Body of pancreas (tissue), 4 donors: ENCODE measurements at regions not wholly inside any gene's neighbourhood (a gene's known extent, or its start where the extent isn't known, plus 50 kb on each side); places are given as distances from the start of the nearest gene placed in this dataset.

ENCODE experiments used
- ATAC-seq: fragments of 150-250 bp; one replicate; pipeline ENCODE4 v1.9.1; 2016
- DNase-seq, 4 donors: peaks; one replicate each; pipeline ENCODE4 v3.0.0-alpha.2; 2019
- H3K27ac ChIP-seq, 4 donors: fragments of 200-600 bp; sonication (generic); 1 replicate in 3 of 4; 2 replicates in 1 of 4; pipeline versions ENCODE4 v1.5.1 to v1.6.1; 2016 to 2019; ENCODE audit warnings: mild to moderate bottlenecking in 1 of 4, mixed read lengths in 1 of 4, moderate library complexity in 1 of 4
- H3K27me3 ChIP-seq, 2 donors: fragments of 200-600 bp; sonication (generic); one replicate each; pipeline ENCODE4 v1.6.0; 2016; ENCODE audit warnings: mild to moderate bottlenecking in 1 of 2
- H3K36me3 ChIP-seq, 2 donors: fragments of 200-600 bp; sonication (generic); replicated peaks in 1 of 2; 2 replicates each; pipeline ENCODE4 v1.5.1; 2016; ENCODE audit warnings: low read depth in 2 of 2; ENCODE audit not compliant: insufficient read depth in 1 of 2
- H3K4me1 ChIP-seq: fragments of 200-600 bp; sonication (generic); one replicate; pipeline ENCODE4 v1.6.0; 2016
- H3K4me3 ChIP-seq, 2 donors: fragments of 200-600 bp; sonication (generic); 1 replicate in 1 of 2; 2 replicates in 1 of 2; pipeline ENCODE4 v1.5.1; 2016 to 2019
- H3K9me3 ChIP-seq, 3 donors: fragments of 200-600 bp; sonication (generic); 1 replicate in 2 of 3; 2 replicates in 1 of 3; pipeline ENCODE4 v1.5.1; 2016
- CTCF ChIP-seq, 7 experiments: fragments of 450-650 bp in 4 of 7; fragments of 200-600 bp in 3 of 7; sonication (generic) in 3 of 7; IDR thresholded peaks; one replicate each; pipeline ENCODE4 v1.5.1; 2016 to 2019; ENCODE audit warnings: antibody characterized with exemption in 7 of 7
- POLR2A ChIP-seq, 3 donors: fragments of 450-650 bp; IDR thresholded peaks; one replicate each; pipeline ENCODE4 v1.6.1; 2016; ENCODE audit warnings: antibody characterized with exemption in 3 of 3, mild to moderate bottlenecking in 2 of 3
- WGBS, 2 donors: methylation state at CpG; one replicate each; pipeline ENCODE4 v1.1.5; 2017; 5-methylcytosine and 5-hydroxymethylcytosine counted together
- intact Hi-C: fragments of 100-400 bp; cut with DNase I; formaldehyde crosslinking; loops from one replicate; pipeline ENCODE4 v1.15.1; 2023

- DNase-seq, result no peak
- TF ChIP-seq POLR2A (IDR thresholded peaks at IDR 0.05) (no peak), CTCF (IDR thresholded peaks at IDR 0.05) (no peak)
- intact Hi-C loops, result no loop called here
- Histone ChIP-seq H3K4me3 (no peak overlapping the region), H3K36me3 (no peaks in the 10 kb centered on the region), H3K27me3 (no peaks in the 10 kb centered on the region), H3K4me1 (no peaks in the 10 kb centered on the region), H3K9me3 (no peaks in the 10 kb centered on the region), H3K27ac (no peak overlapping the region)
- WGBS, 2 donors, result 29 to 48% methylated on average over 4 of the region's 4 CpGs
- no peak for ATAC-seq
These were observed 120.3 kb upstream of the SLC6A11 start for GRCh38 chr3:10695595-10696285.

- TF ChIP-seq CTCF (IDR thresholded peaks at IDR 0.05) (no peak), POLR2A (IDR thresholded peaks at IDR 0.05) (no peak)
- H3K9me3 ChIP-seq, result no peaks in the 10 kb centered on the region
- no peaks in the 10 kb centered on the region for H3K4me1 ChIP-seq
- no peak overlapping the region for H3K27ac ChIP-seq
- H3K27me3 ChIP-seq, result peaks cover 0 to 3% of the 10 kb centered on the region in 2 donors
- intact Hi-C loops, result no loop called here
- no peaks in the 10 kb centered on the region for H3K36me3 ChIP-seq
- WGBS, 2 donors, result 31 to 46% methylated on average over 3 to 4 of the region's 4 CpGs
- DNase-seq, result no peak
- no peak overlapping the region for H3K4me3 ChIP-seq
- ATAC-seq, result no peak
These were observed 118.1 kb upstream of the SLC6A11 start for GRCh38 chr3:10697918-10698317.

DNA sequence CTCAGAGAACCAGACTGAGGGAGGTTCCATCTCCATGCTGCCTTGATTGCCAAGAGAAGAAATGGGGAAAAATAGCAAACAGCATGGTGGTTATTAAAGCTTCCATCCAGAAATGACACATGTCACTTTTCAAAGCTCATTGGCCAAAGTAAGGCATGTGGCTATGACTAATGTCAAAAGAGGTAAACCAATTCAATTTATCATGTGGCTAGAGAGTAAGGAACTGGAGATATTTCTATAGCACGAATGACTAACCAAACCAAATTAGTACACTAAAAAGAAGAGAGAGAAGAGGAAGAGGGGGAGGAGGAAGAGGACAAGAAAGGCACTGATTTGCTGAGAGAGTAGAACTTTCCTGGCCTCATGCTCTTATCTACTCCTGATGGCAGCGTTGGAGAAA, 115.2 kb upstream of the SLC6A11 start:
- Histone ChIP-seq H3K36me3 (no peaks in the 10 kb centered on the region), H3K9me3 (no peaks in the 10 kb centered on the region), H3K27me3 (peaks cover 0 to 8% of the 10 kb centered on the region in 2 donors), H3K4me3 (no peak overlapping the region), H3K27ac (no peak overlapping the region), H3K4me1 (no peaks in the 10 kb centered on the region)
- intact Hi-C loops, result no loop called here
- DNase-seq (no peak), ATAC-seq (no peak)
- TF ChIP-seq POLR2A (IDR thresholded peaks at IDR 0.05), result no peak
- TF ChIP-seq CTCF (IDR thresholded peaks at IDR 0.05), result no peak
- 47 to 56% methylated on average over 2 of the region's 2 CpGs for WGBS, 2 donors

- TF ChIP-seq CTCF (IDR thresholded peaks at IDR 0.05) (no peak), POLR2A (IDR thresholded peaks at IDR 0.05) (no peak)
- ATAC-seq (no peak), DNase-seq (no peak)
- Histone ChIP-seq H3K36me3 (no peaks in the 10 kb centered on the region), H3K27me3 (peaks cover 0 to 24% of the 10 kb centered on the region in 2 donors), H3K9me3 (no peaks in the 10 kb centered on the region), H3K4me3 (no peak overlapping the region), H3K27ac (no peak overlapping the region), H3K4me1 (peaks cover 6% of the 10 kb centered on the region)
- intact Hi-C loops, result no loop called here
- 28 to 42% methylated on average over 14 of the region's 14 CpGs for WGBS, 2 donors
These were observed 112.9 kb upstream of the SLC6A11 start for GRCh38 chr3:10702961-10703740.
